IPS-NIHi7 (cell line): ENCODE measurements at regions not wholly inside any gene's neighbourhood (a gene's known extent, or its start where the extent isn't known, plus 50 kb on each side); places are given as distances from the start of the nearest gene placed in this dataset.

Source experiments
- DNase-seq: peaks from one replicate; pipeline ENCODE4 v3.0.0; 2012; ENCODE audit warnings: mixed read lengths; ENCODE audit errors: extremely low spot score

DNA sequence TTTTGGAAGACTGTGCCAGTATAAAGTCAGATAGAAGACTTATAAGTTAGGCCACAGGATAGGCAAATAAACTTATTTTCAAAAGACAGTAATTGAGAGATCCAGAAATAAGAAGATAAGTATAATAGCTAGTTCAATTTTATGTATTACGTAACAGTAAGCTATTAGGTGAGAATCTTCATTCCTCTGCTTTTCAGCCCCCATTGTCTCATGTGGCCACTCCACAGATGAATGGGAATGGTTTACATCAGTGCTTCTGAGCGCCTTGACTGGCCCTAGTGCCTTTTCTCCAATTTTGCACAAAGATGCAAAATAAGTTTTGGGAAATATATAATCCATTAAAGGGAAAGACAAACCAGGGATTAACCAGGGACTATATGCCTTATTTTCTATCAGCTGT is 550.5 kb downstream of the MMUT start:
- DNase-seq = no peak

- DNase-seq = no peak
Observed at GRCh38 chr6:48904809-48905208, 558.2 kb downstream of the MMUT start.

DNA sequence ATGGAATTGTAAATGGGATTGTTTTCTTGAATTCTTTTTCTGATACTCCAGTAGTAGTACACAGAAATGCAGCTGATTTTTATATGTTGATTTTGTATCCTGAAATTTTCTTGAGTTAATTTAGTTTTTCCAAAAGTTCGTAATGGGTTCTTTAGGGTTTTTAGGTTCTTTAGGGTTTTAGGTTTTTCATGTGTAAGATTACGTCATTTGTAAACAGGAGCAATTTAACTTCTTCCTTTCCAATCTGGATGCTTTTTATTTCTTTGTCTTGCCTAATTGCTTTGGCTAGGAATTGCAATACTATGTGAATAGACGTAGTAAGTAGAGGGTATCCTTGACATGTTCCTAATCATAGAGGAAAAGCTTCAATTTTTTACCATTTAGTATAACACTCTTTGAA is 568.6 kb downstream of the MMUT start:
- no peak for DNase-seq

- DNase-seq = no peak
Observed at GRCh38 chr6:48893048-48893447, 570.0 kb downstream of the MMUT start.

GRCh38 chr6:48891308-48891707 is 571.7 kb downstream of the MMUT start:
- no peak for DNase-seq

DNA sequence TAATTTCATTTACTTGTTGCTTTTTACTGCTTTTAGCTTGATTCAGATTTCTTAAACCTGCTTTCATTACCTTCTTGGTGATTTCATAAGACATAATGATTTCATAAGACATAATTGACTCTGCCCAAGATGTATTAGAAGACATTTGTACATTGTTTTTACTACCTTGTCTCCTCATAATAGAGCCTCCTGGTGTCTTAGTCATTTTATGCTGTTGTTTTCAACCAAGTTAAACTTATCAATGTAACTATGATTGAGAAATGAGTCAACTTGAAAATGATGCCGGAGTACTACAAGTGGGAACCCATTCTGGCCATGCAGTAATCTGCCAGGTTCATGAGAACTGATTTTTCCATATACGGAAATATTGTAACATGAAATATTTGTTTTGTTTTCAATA is 573.6 kb downstream of the MMUT start:
- no peak for DNase-seq

DNA sequence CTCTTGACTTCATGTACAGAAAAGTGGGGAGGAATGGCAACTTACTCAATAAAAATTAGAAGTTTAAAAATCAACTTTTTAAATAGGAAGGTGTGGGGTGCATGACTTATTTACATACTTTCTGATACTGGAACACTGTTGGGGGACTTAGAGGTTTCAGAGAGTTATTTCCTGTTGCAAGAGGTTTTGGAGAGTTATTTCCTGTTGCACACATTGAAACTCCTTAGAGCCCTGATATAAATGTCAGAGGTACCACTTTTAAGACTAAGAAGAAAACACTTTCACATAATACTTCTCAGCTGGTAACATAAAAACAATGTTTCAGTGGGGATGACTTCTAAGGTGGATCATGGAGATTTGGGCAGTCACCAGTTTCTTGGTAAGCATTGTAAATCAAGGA is 579.9 kb downstream of the MMUT start:
- no peak for DNase-seq

- DNase-seq = no peak
Observed at GRCh38 chr6:48881551-48881950, 581.5 kb downstream of the MMUT start.

GRCh38 chr6:48869595-48869994 is 593.5 kb downstream of the MMUT start:
- DNase-seq = no peak

- no peak for DNase-seq
Observed at GRCh38 chr6:48866682-48867081, 596.4 kb downstream of the MMUT start.

GRCh38 chr6:48860175-48860574 is 602.9 kb downstream of the MMUT start:
- DNase-seq = no peak

DNA sequence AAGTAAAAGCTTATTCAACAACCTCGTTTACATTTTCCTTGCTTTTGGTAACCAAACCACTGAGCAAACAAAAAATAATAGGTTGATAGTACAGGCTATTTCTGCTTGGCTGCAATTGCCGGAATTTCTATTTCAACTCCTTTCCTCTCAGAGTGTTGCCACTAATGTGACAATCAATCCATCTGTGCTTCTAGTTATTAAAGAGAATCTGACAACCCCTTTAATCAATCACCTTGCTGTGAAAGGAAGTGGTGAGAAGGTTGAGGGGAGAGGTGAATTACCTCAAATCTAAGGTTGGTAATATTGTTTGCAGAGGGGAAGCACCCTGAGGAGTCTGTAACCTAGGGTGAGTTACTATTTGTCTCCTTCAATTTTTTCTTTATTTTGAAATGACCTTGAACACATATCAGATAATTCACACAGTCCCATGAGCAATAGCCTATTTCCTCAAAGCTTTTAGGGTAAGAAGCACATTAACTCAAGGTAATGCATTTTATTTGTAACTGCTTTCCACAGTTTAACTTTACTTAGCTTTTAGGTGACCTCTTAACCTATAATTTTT is 603.4 kb downstream of the MMUT start:
- DNase-seq = no peak

- no peak for DNase-seq
Observed at GRCh38 chr6:48845219-48845618, 617.8 kb downstream of the MMUT start.

GRCh38 chr6:48844696-48845095 is 618.4 kb downstream of the MMUT start:
- no peak for DNase-seq

- DNase-seq = no peak
Observed at GRCh38 chr6:48840896-48841295, 622.2 kb downstream of the MMUT start.

DNA sequence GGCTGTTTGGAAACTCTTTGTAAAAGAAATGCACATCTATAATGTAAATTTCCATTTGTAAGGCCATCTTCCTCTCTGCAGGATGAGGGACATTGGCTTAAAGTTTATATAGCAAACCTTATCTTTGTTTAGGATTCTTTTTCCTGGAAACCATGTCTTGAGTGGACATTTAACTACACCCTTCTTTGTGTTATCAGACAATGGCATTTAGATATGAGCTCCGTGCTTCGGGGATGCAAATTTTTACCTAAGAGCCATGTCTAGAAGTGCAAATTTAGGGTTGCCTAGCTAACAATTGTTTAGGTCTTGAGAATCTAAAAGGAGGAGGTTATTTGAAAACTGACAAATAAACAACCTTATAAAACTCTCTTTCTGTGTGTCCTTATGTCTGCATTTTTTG is 623.8 kb downstream of the MMUT start:
- no peak for DNase-seq

- no peak for DNase-seq
Observed at GRCh38 chr6:48837744-48838143, 625.3 kb downstream of the MMUT start.

- DNase-seq = no peak
Observed at GRCh38 chr6:48835421-48835958, 627.6 kb downstream of the MMUT start.

DNA sequence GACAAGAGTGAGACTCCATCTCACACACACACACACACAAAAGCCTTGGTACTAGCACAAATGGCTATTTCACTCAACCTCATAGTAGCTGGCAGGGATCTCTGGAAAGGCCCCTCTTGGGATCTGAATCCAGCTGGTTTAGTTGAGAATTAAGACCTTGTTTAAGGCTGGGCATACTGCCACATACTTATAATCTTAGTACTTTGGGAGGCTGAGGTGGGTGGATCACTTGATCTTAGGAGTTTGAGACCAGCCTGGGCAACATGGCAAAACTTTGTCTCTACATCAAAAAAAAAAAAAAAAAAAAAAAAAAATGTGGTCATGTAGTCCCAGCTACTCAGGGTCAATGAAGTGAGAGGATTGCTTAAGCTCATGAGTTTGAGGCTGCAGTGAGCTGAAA is 628.3 kb downstream of the MMUT start:
- no peak for DNase-seq

DNA sequence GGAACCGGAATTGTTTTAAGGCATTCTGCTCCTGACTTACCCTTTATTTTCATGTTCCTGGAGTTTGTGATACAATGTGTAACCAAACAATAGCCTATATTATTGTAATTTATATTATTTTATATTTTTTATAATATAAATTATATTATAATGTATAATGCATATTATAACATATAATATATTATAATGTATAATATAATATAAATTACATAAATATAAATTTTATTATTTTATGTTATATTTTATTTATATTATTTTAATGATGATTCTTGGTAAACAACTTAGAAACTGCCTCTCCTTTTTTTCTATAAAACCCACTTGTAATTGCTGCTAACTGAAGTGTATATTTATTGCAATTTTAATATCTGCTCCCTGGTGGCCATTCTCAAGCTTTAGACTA is 629.1 kb downstream of the MMUT start:
- no peak for DNase-seq

DNA sequence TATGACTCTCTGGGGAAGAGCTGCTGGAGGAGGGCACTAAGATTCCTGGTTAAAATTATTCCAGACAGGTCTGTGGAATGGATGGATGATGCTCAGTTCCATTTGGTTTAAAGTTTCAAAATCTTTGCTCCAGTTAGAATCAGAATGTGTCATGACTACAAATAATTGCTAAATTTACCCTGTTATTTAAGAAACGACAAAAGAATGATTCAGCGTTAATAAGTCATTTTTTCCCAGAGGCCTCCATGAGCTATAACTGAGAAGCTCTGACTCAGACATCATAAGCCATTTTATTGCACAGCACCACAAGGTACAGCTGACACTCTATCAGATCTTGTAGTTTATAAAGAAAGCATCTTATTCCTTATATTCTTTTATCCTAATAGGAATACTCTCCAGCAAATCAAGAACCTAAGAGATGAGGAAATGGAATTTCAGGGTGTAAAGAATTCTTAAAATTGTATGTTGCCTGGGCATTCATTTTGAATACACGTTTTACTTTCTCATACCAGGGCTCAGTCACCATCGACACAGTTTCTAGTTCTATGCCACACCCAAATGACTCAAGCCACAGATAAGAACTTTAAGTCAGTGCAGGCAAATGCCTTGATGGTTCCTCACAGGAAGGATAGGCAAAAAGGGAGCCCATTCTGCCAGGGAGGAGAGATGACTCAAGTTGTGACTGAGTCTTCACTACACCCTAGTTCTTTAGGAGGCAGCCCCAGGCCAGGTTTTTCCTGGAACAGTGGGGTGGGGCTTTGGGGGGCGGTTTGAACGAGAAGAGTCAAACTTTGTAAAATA is 636.0 kb downstream of the MMUT start:
- no peak for DNase-seq

DNA sequence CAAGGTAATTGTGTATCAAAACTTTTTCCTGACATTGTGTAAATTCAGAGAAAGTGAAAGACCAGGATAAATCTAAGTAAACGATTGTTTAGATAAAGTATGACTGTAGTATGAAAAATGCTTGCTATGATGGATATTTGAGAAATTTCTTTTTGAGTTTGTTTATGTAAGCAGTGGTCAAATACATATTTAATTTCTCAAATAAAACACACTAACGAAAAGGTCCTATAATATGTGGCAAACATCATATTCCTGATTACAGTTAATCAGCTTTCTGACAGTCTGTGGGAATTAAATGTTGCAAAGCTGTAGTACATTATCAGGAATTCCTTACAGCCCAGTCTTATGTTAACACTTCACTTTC is 636.9 kb downstream of the MMUT start:
- DNase-seq = no peak

GRCh38 chr6:48825501-48826151 is 637.4 kb downstream of the MMUT start:
- DNase-seq = no peak
